OCI-LY7 (cell line): ENCODE measurements at regions not wholly inside any gene's neighbourhood (a gene's known extent, or its start where the extent isn't known, plus 50 kb on each side); places are given as distances from the start of the nearest gene placed in this dataset.

Experiments used
- CTCF ChIP-seq: fragments of 200-600 bp; sonication (generic); conservative IDR thresholded peaks from 2 replicates; pipeline ENCODE4 v1.5.1; 2014; ENCODE audit warnings: mild to moderate bottlenecking, antibody characterized with exemption, low read length, moderate library complexity, mixed read lengths
- EZH2phosphoT487 ChIP-seq: fragments of 200-600 bp; sonication (generic); IDR thresholded peaks from 2 replicates; pipeline ENCODE4 v1.6.1; 2018; ENCODE audit warnings: low read depth, borderline replicate concordance, mild to moderate bottlenecking, mixed run types, antibody characterized with exemption, low read length, moderate library complexity, mixed read lengths

GRCh38 chr19:30145467-30145866 is 203.4 kb downstream of the URI1 start:
- TF ChIP-seq CTCF (no peak), EZH2phosphoT487 (no peak)
